SK-MEL-5 (cell line): ENCODE measurements at regions not wholly inside any gene's neighbourhood (a gene's known extent, or its start where the extent isn't known, plus 50 kb on each side); places are given as distances from the start of the nearest gene placed in this dataset.

ENCODE experiments used
- DNase-seq: peaks from one replicate; pipeline ENCODE4 v3.0.0-alpha.2; 2016; ENCODE audit warnings: low read depth, low spot score
- in situ Hi-C: cut with HindIII; loops from 2 replicates; pipeline ENCODE4 v1.10.0; 2016; ENCODE audit warnings: low sequenced_read_pairs, high pct_unique_total_duplicates, low pct_unique_long_range_greater_than_20kb

GRCh38 chr15:36332896-36333295 is 246.5 kb upstream of the CDIN1 start:
- no peak for DNase-seq
- in situ Hi-C loops = no loop called here

DNA sequence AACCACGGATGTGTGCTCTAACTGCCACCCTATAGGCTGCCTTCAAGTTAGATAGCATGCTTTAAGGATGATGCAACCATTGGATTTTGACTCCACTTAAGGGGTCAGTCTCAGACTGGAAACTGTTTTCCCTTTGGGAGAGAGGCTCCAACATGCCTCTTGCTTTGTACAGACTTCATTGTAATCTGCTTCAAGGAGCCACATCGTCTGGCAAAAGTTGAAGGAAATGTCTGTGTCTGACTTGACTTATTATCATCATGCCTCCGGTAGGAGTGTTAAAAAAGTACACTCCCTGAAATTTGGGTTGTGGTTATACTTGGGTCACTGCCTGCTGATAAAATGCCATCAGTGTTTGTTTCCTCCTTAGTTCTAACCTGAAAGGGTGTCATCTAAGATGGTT is 245.4 kb upstream of the CDIN1 start:
- no peak for DNase-seq
- in situ Hi-C loops = no loop called here

DNA sequence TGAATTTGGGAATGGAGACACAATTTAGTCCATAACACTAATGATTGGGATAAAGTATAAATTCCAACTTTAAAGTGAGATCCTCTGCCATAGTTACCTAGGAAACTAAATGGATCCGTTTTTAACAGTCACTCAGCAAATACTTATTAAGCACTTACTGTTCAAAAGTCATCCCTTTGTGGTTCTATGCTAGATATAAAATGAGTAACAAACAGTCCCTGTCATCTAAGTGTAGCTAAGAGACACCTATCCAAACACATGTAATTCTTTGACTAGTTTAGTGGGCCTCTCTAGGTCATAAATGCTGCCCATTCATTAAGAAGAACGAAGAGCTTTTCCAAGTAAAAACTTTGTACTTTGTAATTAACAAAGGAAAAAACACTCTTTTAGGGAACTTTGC is 244.2 kb upstream of the CDIN1 start:
- in situ Hi-C loops = no loop called here
- no peak for DNase-seq

DNA sequence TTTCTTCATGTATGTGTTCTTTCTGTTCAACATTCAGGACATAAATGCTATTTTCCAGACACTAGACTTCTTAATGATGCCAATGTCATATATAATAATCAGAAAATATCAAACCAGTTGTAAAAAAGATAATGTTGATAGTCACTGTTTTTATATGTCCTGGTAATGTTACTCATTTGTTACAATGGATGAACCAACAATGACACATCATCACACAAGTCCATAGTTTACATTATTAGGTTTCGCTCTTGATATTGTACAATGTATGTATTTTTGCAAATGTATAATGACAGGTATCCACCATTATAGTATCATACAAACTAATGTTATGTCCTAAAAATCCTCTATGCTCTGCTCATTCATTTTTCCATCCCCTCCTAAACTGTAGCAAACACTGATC is 243.8 kb upstream of the CDIN1 start:
- no peak for DNase-seq
- in situ Hi-C loops = no loop called here

DNA sequence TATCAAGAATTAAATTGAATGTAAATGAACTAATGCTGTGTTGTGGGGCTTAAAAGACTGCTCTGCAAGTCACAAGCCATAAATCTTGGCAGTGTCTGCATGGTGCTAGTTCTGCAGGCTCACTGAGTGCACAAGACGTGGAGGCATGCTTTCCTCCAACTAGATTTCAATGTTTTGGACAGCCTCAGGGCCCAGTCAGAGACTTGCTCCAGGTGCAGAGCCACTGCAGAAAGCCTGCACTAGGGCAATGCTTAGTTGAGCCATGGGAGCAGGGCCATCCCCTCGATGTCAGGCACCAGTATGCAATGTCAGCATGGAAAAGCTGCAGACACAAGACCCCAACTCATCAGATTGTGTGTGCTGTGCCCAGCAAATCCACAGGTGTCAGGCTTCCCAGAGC is 234.5 kb upstream of the CDIN1 start:
- no peak for DNase-seq
- in situ Hi-C loops = no loop called here

GRCh38 chr15:36347272-36347858 is 232.1 kb upstream of the CDIN1 start:
- no peak for DNase-seq

DNA sequence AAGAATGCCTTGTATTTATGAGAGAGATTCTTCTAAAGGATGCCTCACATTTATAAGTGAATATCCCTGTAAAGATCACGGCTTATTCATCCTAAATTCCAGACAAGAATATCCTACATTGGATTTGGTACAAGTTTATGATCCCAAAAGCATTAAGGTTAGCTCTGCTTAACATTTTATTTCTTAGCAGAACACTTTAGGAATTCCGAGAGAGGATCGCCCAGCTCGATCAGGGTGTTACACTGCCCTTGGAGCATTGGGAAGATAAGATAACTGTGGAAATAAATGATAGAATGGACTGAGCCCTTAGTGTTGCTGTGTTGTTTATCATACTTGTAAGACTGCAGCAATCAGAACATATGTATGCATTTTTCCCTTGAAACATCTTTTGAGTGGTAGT is 223.0 kb upstream of the CDIN1 start:
- DNase-seq = no peak
- in situ Hi-C loops = no loop called here

More at GRCh38 chr15:36347272-36347858, 232.1 kb upstream of the CDIN1 start:
- in situ Hi-C loops = no loop called here

GRCh38 chr15:36356978-36357601 is 222.3 kb upstream of the CDIN1 start:
- in situ Hi-C loops = no loop called here
- no peak for DNase-seq

DNA sequence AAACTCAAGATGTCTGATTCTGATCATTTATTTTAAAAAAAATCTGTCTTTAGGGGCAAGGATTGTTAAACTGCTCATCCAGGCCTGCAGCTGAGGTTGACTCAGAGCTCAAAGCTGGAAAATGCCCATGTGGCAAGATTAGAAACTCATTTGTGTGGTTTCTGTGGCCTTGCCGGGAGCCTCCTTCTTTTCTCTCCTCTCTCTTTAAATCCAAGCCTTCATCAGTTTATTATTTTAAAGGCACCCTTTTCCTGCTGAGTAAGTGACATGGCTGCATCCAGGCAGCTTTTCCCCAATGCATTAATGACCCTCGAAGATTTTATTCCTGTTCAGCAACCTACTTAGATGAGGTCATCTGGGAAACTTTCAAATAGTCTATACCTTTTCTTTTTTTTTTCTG is 221.3 kb upstream of the CDIN1 start:
- in situ Hi-C loops = no loop called here
- no peak for DNase-seq

DNA sequence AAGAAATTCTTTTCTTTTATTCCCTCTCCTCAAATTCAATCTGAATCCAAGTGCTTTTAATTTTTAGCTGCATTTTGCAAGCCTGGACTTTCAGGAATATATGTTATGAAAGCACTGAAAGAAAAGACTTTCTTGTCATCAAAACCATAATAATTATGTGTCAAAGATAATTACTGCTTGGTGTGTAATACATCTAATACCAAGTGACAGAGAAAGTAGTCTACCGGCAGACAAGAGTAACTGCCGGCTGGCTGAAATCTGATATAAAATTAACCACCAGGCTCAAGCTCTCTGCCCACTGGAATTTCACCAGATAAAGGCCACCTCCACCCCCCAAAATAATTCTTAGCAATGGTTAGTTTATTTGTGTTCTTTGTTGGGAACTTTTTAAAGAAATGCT is 220.9 kb upstream of the CDIN1 start:
- in situ Hi-C loops = no loop called here
- no peak for DNase-seq

GRCh38 chr15:36359286-36359685 is 220.1 kb upstream of the CDIN1 start:
- in situ Hi-C loops = no loop called here
- DNase-seq = no peak

DNA sequence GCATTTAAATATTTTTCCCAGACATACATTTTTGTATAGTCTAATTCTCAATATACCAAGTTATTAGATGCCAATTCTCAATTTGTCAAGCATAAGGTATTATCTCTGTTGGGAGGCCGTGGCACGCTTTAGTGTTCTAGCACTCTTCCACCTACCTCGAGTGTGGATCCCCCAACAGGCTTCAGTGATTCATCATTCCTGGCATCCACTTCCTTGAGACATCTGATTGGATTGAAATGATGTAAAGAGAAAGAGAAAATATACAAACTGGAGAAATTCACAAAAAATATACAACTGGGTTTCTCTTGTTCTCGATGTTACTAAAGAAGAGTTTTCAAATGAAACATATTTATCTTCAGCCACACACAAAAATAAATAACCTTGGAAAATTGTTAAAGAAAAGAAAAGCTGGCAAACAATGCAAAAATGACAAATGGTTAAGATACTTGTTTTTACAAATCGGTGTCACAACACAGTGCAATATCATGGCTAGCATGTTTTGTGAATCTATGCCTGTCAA is 218.0 kb upstream of the CDIN1 start:
- in situ Hi-C loops = no loop called here

GRCh38 chr15:36362509-36362915 is 216.9 kb upstream of the CDIN1 start:
- DNase-seq = no peak
- in situ Hi-C loops = no loop called here

More for the DNA sequence above, 218.0 kb upstream of the CDIN1 start:
- no peak for DNase-seq

DNA sequence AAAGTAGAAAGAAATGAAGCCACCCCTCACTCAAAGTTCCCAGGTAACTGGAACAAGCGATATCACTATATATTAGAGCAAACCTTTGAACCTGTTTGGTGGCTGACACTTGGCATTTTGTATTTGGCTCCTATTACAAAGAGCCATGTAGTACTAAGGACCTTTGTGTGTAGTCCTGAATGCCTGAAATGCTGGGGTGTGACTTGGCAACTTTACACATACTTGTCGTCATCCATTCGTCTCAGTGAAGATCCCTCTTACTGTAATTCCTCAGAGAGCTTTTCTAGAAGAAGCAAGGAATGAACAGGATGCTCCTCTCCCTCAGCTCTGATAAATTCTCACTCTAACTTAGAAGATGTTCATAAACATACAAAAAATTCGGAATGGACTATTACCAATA is 216.1 kb upstream of the CDIN1 start:
- DNase-seq = no peak

DNA sequence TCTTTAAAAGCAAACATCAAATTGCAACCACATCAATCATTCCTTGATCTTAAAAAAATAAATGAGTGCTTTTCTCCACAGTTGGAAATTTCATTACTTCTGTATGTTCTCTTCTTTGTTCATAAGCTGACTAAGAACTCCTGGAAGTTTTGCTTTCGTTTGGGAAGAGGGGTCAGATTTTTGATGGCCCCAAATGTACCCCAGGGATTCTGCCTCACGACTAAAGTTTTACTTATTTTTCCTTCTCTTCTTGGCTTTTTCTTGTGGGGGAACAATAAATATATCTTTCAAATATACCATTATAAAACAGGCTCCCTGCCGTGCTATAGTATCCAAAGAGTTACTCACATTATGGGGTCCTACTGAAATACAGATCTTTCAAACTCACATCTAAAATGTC is 215.0 kb upstream of the CDIN1 start:
- in situ Hi-C loops = no loop called here

More for the DNA sequence above, 216.1 kb upstream of the CDIN1 start:
- in situ Hi-C loops = no loop called here

DNA sequence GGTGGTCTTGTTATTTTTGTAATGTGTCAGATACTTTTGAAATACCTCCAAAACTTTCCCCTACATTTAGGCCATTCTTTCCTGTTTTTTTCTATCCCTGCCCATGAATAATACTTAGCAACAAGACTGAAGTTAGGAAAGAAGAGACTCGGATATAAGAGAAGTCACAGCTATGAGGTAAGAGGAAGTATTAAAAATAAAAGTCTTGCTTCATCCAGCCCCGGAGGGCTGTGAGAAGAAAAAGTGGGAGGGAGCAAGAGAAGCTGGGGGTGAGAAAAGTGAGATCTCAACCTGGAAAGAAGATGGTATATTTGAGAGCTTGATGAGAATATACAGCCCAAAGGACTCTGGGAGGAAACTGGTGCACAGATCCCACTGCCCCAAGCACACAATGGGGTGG is 213.5 kb upstream of the CDIN1 start:
- in situ Hi-C loops = no loop called here
- no peak for DNase-seq

More for the DNA sequence above, 215.0 kb upstream of the CDIN1 start:
- DNase-seq = no peak

- in situ Hi-C loops = no loop called here
- DNase-seq = no peak
These were observed 209.2 kb upstream of the CDIN1 start for GRCh38 chr15:36370051-36370730.

DNA sequence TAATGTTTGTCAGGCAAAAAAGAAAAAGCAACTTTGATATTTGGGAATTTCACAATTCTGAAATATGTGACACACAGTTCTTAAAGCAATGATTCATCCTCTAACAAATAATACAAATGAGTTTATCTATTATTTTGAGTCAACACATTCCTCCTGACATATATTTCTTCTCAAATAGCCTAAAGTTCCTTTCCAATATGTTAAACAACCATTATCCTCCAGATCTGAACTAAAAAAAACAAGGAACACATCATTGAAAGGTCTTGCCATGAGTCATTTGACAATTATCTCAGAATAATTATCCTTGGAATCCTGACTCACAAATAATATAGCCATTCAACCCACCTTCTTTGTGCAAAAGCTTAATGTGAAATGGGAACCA is 208.7 kb upstream of the CDIN1 start:
- no peak for DNase-seq
- in situ Hi-C loops = no loop called here

GRCh38 chr15:36371509-36371908 is 207.9 kb upstream of the CDIN1 start:
- in situ Hi-C loops = no loop called here
- no peak for DNase-seq
